HUDEP-2 (cell line): ENCODE measurements at regions not wholly inside any gene's neighbourhood (a gene's known extent, or its start where the extent isn't known, plus 50 kb on each side); places are given as distances from the start of the nearest gene placed in this dataset.

Source experiments
- DNase-seq, 76 experiments: peaks; one replicate each; lab custom pipeline; 2025; ENCODE audit not compliant: unreplicated experiment in 76 of 76; lab: John Stamatoyannopoulos, UW

- no peak for DNase-seq
These were observed 51.2 kb upstream of the PALM2AKAP2 start for GRCh38 chr9:109728686-109729300.

GRCh38 chr9:109729513-109729912 is 50.5 kb upstream of the PALM2AKAP2 start:
- DNase-seq, result no peak
